ENCODE measurements at regions not wholly inside any gene's neighbourhood (a gene's known extent, or its start where the extent isn't known, plus 50 kb on each side); places are given as distances from the start of the nearest gene placed in this dataset.
"Not testable (repeated sequence)": the region's sequence is repeated elsewhere in the genome, so short reads cannot be mapped to it uniquely, and the experiment has no call there.

- Histone ChIP-seq H3K4me2 (ENCODE audit: low read depth, low read length) (no peak overlapping the region), H3K27me3 (replicated peaks; ENCODE audit: insufficient read depth, low read length) (no peaks in the 10 kb centered on the region), H3K9me3 (replicated peaks; ENCODE audit: insufficient read depth, low read length) (no peaks in the 10 kb centered on the region), H4K20me1 (ENCODE audit: insufficient read depth, low read length) (no peaks in the 10 kb centered on the region), H3K4me1 (ENCODE audit: low read length) (no peaks in the 10 kb centered on the region), H3F3A (ENCODE audit: insufficient read depth, low read length) (no peaks in the 10 kb centered on the region), H3K4me3 (ENCODE audit: low read length) (no peak overlapping the region), H3K9me2 (replicated peaks; ENCODE audit: insufficient read depth, low read length) (no peaks in the 10 kb centered on the region), H3K36me3 (replicated peaks; ENCODE audit: insufficient read depth, low read length) (no peaks in the 10 kb centered on the region), H3K79me2 (ENCODE audit: low read length) (no peaks in the 10 kb centered on the region), H3K9ac (ENCODE audit: low read length) (no peak overlapping the region), H2AFZ (ENCODE audit: low read length) (no peak overlapping the region), H3K27ac (ENCODE audit: low read length) (no peak overlapping the region)
- no peak for TF ChIP-seq CTCF (IDR thresholded peaks at IDR 0.05; ENCODE audit: low read length)
- DNase-seq, result no peak
These were observed 70.8 kb upstream of the BOD1L1 start for GRCh38 chr4:13698296-13698695.

GRCh38 chr4:13700021-13700857 is 72.7 kb upstream of the BOD1L1 start:
- H3K27ac ChIP-seq (ENCODE audit: low read length), result no peak overlapping the region
- no peaks in the 10 kb centered on the region for H3K79me2 ChIP-seq (ENCODE audit: low read length)
- H3K27me3 ChIP-seq (replicated peaks; ENCODE audit: insufficient read depth, low read length), result no peaks in the 10 kb centered on the region
- H3K9me3 ChIP-seq (replicated peaks; ENCODE audit: insufficient read depth, low read length), result no peaks in the 10 kb centered on the region
- no peak overlapping the region for H3K4me2 ChIP-seq (ENCODE audit: low read depth, low read length)
- no peak overlapping the region for H3K4me3 ChIP-seq (ENCODE audit: low read length)
- peaks cover 8% of the 10 kb centered on the region for H3K4me1 ChIP-seq (ENCODE audit: low read length)
- H4K20me1 ChIP-seq (ENCODE audit: insufficient read depth, low read length), result no peaks in the 10 kb centered on the region
- H3K36me3 ChIP-seq (replicated peaks; ENCODE audit: insufficient read depth, low read length), result no peaks in the 10 kb centered on the region
- no peak for DNase-seq
- no peaks in the 10 kb centered on the region for H3K9me2 ChIP-seq (replicated peaks; ENCODE audit: insufficient read depth, low read length)
- no peak overlapping the region for H2AFZ ChIP-seq (ENCODE audit: low read length)
- TF ChIP-seq EZH2phosphoT487 (IDR thresholded peaks at IDR 0.05; ENCODE audit: low read length) (no peak), CTCF (IDR thresholded peaks at IDR 0.05; ENCODE audit: low read length) (no peak), EZH2 (optimal IDR thresholded peaks at IDR 0.05; ENCODE audit: low read depth, low read length) (no peak)
- H3K9ac ChIP-seq (ENCODE audit: low read length), result no peak overlapping the region
- H3F3A ChIP-seq (ENCODE audit: insufficient read depth, low read length), result no peaks in the 10 kb centered on the region

DNA sequence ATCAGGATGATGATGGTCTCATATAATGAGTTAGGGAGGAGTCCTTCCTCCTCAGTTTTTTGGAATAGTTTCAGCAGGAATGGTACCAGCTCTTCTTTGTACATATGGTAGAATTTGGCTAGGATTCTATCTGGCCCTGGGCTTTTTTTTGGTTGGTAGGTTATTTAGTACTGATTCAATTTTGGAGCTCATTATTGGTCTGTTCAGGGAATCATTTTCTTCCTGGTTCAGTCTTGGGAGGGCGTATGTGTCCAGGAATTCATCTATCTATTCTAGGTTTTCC is 73.3 kb upstream of the BOD1L1 start:
- H4K20me1 ChIP-seq (ENCODE audit: insufficient read depth, low read length); H3K9me2 ChIP-seq (replicated peaks; ENCODE audit: insufficient read depth, low read length); H3K4me3 ChIP-seq (ENCODE audit: low read length); H3K79me2 ChIP-seq (ENCODE audit: low read length); DNase-seq; H3K4me2 ChIP-seq (ENCODE audit: low read depth, low read length); H3K36me3 ChIP-seq (replicated peaks; ENCODE audit: insufficient read depth, low read length); H3K9me3 ChIP-seq (replicated peaks; ENCODE audit: insufficient read depth, low read length); H3F3A ChIP-seq (ENCODE audit: insufficient read depth, low read length); H2AFZ ChIP-seq (ENCODE audit: low read length); H3K27ac ChIP-seq (ENCODE audit: low read length); H3K9ac ChIP-seq (ENCODE audit: low read length); H3K27me3 ChIP-seq (replicated peaks; ENCODE audit: insufficient read depth, low read length): not testable (repeated sequence)
- peaks cover 12% of the 10 kb centered on the region for H3K4me1 ChIP-seq (ENCODE audit: low read length)

DNA sequence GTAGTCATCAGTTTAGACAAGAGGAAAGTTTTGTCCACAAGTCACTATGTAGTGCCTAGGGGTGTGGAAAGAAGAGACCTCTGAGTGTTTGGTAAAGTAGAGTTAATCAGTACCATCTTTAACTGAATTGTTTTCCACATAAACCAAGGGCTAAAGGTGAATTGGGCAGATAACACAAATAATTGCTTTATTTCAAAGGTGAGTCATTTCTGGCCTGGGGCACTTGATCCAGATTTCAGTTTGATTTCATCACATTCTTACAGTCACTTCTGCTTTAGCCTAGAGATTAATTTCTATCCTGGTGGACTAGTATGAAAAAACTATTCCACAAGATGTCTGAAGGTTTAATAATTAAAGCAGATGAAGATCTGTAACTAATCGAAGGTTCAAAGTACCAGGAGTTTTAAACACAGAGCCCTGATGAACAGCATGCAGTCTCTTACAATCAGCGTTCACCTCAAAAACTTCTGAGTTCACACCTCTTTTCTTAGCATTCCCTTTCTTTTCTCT is 74.5 kb upstream of the BOD1L1 start:
- Histone ChIP-seq H3K27ac (ENCODE audit: low read length) (no peak overlapping the region), H3K9ac (ENCODE audit: low read length) (no peak overlapping the region), H3K4me2 (ENCODE audit: low read depth, low read length) (no peak overlapping the region), H3K9me3 (replicated peaks; ENCODE audit: insufficient read depth, low read length) (no peaks in the 10 kb centered on the region), H3F3A (ENCODE audit: insufficient read depth, low read length) (peaks cover 12% of the 10 kb centered on the region), H3K4me3 (ENCODE audit: low read length) (no peak overlapping the region), H3K9me2 (replicated peaks; ENCODE audit: insufficient read depth, low read length) (no peaks in the 10 kb centered on the region), H3K79me2 (ENCODE audit: low read length) (no peaks in the 10 kb centered on the region), H3K27me3 (replicated peaks; ENCODE audit: insufficient read depth, low read length) (no peaks in the 10 kb centered on the region), H2AFZ (ENCODE audit: low read length) (no peak overlapping the region), H4K20me1 (ENCODE audit: insufficient read depth, low read length) (no peaks in the 10 kb centered on the region), H3K4me1 (ENCODE audit: low read length) (peaks cover 24% of the 10 kb centered on the region), H3K36me3 (replicated peaks; ENCODE audit: insufficient read depth, low read length) (no peaks in the 10 kb centered on the region)
- no peak for TF ChIP-seq EZH2phosphoT487 (IDR thresholded peaks at IDR 0.05; ENCODE audit: low read length)
- no peak for TF ChIP-seq CTCF (IDR thresholded peaks at IDR 0.05; ENCODE audit: low read length)
- no peak for TF ChIP-seq EZH2 (optimal IDR thresholded peaks at IDR 0.05; ENCODE audit: low read depth, low read length)
- no peak for DNase-seq

Measured in MM.1S (cell line).